Activated naive CD4-positive, alpha-beta T cell treated with anti-CD3 and anti-CD28 coated beads, Interleukin-2, amount 50 U/mL, for 24 hours (primary cell): ENCODE measurements at regions not wholly inside any gene's neighbourhood (a gene's known extent, or its start where the extent isn't known, plus 50 kb on each side); places are given as distances from the start of the nearest gene placed in this dataset.

Experiments
- H3K27ac Mint-ChIP-seq: one replicate; pipeline ENCODE4 v1.8.0; 2021; ENCODE audit warnings: mild to moderate bottlenecking, mixed read lengths
- H3K27me3 Mint-ChIP-seq: one replicate; pipeline ENCODE4 v1.8.0; 2021; ENCODE audit warnings: mixed read lengths
- H3K36me3 Mint-ChIP-seq: one replicate; pipeline ENCODE4 v1.8.0; 2021; ENCODE audit warnings: mixed read lengths
- H3K4me1 Mint-ChIP-seq: one replicate; pipeline ENCODE4 v1.8.0; 2021; ENCODE audit warnings: mixed read lengths
- H3K4me3 Mint-ChIP-seq: one replicate; pipeline ENCODE4 v1.8.0; 2021; ENCODE audit warnings: mild to moderate bottlenecking, mixed read lengths
- H3K9me3 Mint-ChIP-seq: one replicate; pipeline ENCODE4 v1.8.0; 2021; ENCODE audit warnings: mixed read lengths

DNA sequence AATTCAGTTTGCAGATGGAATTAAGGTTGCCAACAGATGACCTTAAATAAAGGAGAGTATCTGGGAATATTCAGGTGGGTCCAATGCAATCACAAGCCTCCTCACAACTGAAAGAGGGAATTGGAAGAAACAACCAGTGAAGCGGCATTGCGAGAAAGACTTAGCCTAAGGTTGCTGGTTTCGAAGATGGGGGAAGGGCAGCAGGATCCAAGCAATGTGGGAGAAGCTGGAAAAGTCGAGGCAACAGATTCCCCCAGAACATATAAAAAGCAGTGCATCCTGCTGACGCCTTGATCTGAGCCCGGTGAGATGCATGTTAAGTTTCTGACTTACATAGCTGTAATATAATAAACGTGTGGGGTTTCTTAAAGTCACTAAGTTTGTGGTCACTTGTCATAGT lies 162.5 kb downstream of the NDUFA10 start:
- no peaks in the 10 kb centered on the region for H3K27me3 Mint-ChIP-seq
- H3K4me3 Mint-ChIP-seq = no peak overlapping the region

DNA sequence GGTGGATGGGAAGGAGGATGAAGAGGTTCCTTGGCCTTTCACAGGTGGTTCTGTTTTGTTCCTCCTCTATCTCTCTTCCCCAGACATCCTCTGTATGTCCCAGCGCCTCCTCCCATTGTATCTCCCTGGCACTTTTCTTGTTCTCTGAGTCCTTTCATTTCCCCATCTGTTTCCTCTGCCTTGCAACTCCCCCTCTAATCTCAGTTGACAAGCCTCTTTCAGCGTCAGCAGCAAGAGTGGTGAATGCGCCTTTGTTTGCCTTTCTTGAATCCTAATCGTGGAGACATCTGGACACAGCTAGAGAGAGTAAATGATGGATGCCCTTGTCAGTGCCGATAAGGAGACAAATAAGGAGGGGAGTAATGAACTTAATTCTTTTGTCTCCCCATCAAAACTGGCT lies 167.0 kb downstream of the NDUFA10 start:
- H3K27ac Mint-ChIP-seq = no peak overlapping the region
- no peaks in the 10 kb centered on the region for H3K9me3 Mint-ChIP-seq
- peaks cover 23% of the 10 kb centered on the region for H3K4me1 Mint-ChIP-seq
- no peak overlapping the region for H3K4me3 Mint-ChIP-seq
- peaks cover 5% of the 10 kb centered on the region for H3K27me3 Mint-ChIP-seq
- no peaks in the 10 kb centered on the region for H3K36me3 Mint-ChIP-seq

More for the DNA sequence above, 162.5 kb downstream of the NDUFA10 start:
- H3K9me3 Mint-ChIP-seq = no peaks in the 10 kb centered on the region
- no peak overlapping the region for H3K27ac Mint-ChIP-seq
- no peaks in the 10 kb centered on the region for H3K36me3 Mint-ChIP-seq
- H3K4me1 Mint-ChIP-seq = peaks cover 23% of the 10 kb centered on the region

DNA sequence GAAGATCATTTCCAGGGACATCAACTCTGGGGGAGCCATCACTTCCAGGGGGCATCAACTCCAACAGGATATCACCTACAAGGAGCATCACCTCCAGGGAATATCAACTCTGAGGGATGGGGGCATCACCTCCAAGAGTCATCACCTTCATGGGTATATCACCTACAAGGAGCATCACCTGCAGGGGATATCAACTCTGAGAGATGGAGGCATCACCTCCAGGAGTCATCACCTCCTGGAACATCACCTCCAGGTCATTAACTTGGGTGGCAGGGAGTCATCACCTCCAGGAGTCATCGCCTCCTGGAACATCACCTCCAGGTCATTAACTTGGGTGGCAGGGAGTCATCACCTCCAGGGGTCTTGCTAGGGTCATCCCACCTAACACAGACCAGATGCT lies 167.6 kb downstream of the NDUFA10 start:
- Mint-ChIP-seq H3K27ac (no peak overlapping the region), H3K36me3 (no peaks in the 10 kb centered on the region), H3K4me3 (no peak overlapping the region), H3K4me1 (peaks cover 23% of the 10 kb centered on the region), H3K27me3 (peaks cover 5% of the 10 kb centered on the region), H3K9me3 (no peaks in the 10 kb centered on the region)

DNA sequence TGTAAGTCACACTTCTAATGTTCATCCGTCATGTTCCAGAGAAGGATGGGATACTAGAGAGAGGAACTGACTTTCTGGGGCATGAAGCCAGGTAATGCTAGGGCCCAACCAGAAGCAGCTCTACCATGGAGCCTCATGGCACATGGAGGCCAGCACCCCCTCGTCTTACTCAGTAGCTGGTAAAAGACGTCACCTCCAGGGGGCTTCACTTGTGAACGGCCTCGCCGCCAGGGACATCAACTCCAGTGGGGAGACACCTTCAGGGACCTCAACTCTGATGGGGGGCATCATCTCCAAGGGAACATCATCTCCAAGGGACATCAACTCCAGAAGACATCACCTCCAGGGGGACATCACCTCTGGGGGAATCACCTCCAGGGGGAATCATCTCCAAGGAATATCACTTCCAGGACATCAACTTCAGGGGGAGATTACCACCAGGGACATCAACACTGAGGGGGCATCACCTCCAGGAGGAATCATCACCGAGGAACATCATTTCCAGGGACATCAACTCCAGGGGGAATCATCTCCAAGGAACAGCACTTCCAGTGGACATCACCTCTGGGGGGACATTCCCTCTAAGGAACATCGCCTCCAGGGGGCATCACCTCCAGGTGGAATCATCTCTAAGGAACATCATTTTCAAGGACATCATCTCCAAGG lies 168.4 kb downstream of the NDUFA10 start:
- H3K27ac Mint-ChIP-seq = no peak overlapping the region
- no peaks in the 10 kb centered on the region for H3K36me3 Mint-ChIP-seq
- no peaks in the 10 kb centered on the region for H3K9me3 Mint-ChIP-seq

DNA sequence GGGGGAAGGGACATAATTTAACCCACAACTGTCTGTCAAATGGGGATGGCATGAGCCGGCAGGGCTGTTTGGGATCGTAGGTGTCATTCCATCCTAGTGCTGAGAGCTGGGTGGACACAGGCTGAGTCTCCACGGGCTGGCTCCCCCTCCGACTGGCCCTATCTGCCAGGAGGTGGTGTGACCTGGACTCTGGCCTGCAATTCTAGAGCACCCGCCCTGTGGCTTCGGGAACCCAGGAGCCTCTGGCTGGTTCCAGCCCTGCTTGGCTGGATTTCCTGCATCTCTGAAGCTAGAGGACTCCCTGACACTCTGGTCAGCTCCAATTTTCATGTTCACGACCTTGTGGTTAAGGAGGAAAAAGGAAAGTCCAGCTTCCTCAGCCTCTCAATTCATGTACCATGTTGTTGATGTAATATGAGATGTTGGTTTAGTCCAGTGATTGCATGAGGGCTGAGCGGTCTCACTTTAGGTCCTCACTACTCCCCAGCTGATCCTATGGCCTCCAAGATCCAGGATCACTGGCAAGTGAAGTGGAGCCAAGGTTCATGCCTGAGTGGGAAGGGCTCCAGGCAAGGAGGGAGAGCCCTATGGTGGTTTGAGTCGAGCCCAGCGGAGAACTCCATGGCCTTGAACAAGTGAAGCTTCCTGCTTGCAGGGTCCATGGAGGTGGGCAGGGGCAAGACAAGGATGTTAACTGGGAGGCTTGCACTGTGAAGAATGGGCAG lies 169.1 kb downstream of the NDUFA10 start:
- Mint-ChIP-seq H3K27ac (no peak overlapping the region), H3K9me3 (peaks cover 6% of the 10 kb centered on the region), H3K4me1 (peaks cover 7% of the 10 kb centered on the region), H3K27me3 (peaks cover 9% of the 10 kb centered on the region), H3K36me3 (peaks cover 2% of the 10 kb centered on the region), H3K4me3 (no peak overlapping the region)

More for the DNA sequence above, 168.4 kb downstream of the NDUFA10 start:
- H3K4me3 Mint-ChIP-seq = no peak overlapping the region
- H3K4me1 Mint-ChIP-seq = peaks cover 14% of the 10 kb centered on the region
- peaks cover 5% of the 10 kb centered on the region for H3K27me3 Mint-ChIP-seq

DNA sequence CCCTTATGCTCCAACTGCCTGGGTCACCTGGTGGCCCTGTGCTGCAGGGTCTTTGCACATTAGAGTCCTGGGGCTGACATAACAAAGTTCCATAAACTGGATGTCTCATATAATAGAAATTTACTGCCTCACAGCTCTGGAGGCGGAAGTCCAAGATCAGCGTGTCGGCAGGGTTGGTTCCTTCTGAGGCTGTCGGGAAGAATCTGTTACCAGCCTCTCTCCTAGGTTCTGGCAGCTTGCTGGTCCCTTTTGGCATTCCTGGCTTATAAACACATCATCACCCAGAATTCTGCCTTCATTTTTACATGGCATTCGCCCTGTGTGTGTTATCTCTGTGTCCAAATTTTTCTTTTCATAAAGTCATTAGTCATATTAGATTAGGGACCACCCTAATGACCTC lies 170.5 kb downstream of the NDUFA10 start:
- H3K4me1 Mint-ChIP-seq = no peaks in the 10 kb centered on the region

DNA sequence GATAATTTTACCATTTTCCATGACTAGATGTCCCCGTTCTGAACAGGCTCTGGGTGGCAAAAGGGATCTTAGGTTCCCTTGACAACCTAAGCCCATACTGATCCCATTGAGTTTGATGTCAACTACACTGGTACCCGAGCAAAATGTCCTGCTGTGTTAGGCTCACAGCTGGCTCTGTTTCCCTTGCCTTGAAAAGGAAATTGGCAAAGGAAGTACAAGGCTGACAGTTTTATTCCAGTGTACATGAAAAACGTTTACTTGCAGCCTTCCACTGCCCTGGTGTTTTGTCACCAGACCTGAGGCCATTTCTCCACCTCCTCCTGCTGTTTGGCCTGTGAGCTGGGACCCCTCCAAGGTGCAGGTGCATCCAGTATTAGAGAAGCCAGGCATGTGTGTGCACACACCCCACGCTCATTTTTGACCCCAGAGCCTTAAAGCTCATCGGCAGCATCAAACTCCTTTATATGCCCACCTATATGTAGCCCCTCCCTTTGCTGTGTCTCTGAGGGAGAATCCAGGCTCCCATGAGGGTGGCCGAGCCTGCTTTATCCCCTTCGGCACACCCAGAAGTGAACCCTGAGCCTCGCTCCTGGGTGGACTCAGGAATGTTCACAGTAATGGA lies 171.3 kb downstream of the NDUFA10 start:
- Mint-ChIP-seq H3K4me1 (no peaks in the 10 kb centered on the region), H3K27me3 (peaks cover 10% of the 10 kb centered on the region), H3K27ac (no peak overlapping the region), H3K9me3 (peaks cover 10% of the 10 kb centered on the region), H3K4me3 (no peak overlapping the region), H3K36me3 (peaks cover 5% of the 10 kb centered on the region)

More for the DNA sequence above, 170.5 kb downstream of the NDUFA10 start:
- peaks cover 9% of the 10 kb centered on the region for H3K27me3 Mint-ChIP-seq
- H3K9me3 Mint-ChIP-seq = peaks cover 10% of the 10 kb centered on the region
- no peak overlapping the region for H3K27ac Mint-ChIP-seq
- H3K36me3 Mint-ChIP-seq = peaks cover 3% of the 10 kb centered on the region
- H3K4me3 Mint-ChIP-seq = no peak overlapping the region

DNA sequence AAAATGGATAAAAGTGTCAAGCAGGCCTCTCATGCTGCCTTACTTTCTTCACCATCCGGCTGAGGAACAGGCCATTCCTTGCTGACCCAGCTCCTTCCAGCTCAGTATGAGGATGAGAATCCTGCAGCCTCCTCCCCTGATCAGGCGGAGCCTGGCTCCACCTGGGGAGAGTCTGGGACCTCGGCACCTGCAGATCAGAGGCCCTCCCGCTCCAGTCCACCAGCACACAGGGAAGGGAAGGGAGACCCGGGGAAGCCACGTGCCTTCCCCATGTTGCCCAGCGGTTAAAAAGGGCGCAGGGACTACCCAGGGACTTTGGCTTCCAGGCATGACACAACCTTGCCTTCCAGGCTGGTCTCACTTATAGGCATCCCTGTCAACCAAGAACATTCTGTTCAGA lies 172.0 kb downstream of the NDUFA10 start:
- Mint-ChIP-seq H3K27ac (no peak overlapping the region), H3K4me3 (no peak overlapping the region), H3K27me3 (peaks cover 10% of the 10 kb centered on the region), H3K36me3 (peaks cover 5% of the 10 kb centered on the region), H3K9me3 (peaks cover 10% of the 10 kb centered on the region), H3K4me1 (no peaks in the 10 kb centered on the region)

DNA sequence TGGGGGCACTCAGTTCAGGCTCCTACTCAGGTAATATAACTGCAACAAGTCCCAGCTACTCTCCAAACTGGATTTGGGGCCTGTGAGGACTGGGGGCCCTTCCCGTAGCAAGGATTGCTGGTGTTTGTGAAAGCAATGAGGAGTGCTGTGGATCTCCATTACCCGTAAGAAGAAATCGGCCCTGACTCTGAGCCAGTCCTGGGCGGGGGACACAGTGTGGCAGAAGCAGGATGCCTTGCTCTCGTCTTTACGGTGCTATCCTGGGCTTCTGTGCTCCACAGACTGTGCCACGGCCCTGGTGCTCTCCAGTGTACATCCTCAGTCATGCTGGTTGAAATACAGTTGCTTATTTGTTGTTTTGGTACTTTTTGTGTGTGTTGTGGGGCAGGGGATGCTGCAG lies 172.9 kb downstream of the NDUFA10 start:
- H3K27ac Mint-ChIP-seq = no peak overlapping the region
- no peaks in the 10 kb centered on the region for H3K4me1 Mint-ChIP-seq
- H3K4me3 Mint-ChIP-seq = no peak overlapping the region
- peaks cover 11% of the 10 kb centered on the region for H3K27me3 Mint-ChIP-seq
- H3K36me3 Mint-ChIP-seq = peaks cover 5% of the 10 kb centered on the region
- H3K9me3 Mint-ChIP-seq = peaks cover 10% of the 10 kb centered on the region

DNA sequence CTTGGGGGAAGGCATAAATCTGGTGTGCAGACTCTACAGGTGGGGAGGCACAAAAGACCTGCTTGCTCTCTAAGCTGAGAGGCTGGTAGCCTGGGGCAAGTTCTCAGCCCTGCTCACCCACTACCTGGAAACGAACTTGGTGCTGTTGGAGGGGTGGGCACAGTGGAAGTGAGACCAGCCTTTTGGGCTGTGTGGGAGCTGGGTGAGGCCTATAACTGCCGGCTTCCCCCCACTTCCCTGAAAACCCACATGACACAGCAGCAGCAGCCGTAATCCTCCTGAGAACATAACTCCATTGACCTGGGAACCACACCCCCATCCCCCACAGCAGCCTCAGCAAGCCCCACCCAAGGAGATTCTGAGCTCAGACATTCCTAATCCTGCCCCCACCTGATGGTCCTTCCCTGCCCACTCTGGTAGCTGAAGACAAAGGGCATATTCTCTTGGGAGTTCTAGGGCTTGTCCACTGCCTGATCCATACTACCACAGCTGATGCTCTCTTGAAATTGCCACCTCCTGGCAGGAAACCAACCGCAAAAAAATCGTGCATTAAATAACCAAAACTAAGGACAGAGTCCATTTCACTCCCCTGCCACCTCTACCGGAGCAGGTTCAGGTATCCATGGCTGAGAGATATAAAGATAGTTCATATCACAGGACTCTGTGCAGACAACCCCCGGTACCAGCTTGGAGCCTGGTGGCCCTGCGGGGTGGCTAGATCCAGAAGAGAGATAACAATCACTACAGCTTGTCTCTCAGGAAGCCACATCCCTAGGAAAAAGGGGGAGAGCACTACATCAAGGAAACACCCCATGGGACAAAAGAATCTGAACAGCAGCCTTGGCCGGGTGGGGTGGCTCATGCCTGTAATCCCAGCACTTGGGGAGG lies 178.1 kb downstream of the NDUFA10 start:
- peaks cover 25% of the 10 kb centered on the region for H3K9me3 Mint-ChIP-seq
- peaks cover 6% of the 10 kb centered on the region for H3K36me3 Mint-ChIP-seq
- no peak overlapping the region for H3K27ac Mint-ChIP-seq
- H3K4me3 Mint-ChIP-seq = no peak overlapping the region
- H3K4me1 Mint-ChIP-seq = no peaks in the 10 kb centered on the region
- peaks cover 21% of the 10 kb centered on the region for H3K27me3 Mint-ChIP-seq

DNA sequence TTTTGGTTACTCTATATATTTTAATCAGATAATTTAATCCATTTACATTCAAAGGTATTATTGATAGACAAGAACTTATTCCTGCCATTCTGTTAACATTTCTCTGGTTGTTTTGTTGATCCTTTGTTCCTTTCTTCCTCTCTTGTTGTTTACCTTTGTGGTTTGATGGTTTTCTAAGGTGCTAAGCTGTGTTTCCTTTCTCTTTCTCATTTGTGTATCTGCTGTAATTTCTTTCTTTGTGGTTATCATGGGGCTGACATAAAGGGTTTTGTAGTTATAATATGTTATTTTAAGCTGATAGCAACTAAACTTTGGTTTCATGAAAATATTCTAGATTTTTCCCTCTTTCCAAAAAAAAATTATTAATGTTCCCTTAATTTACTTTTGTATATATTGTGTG lies 179.2 kb downstream of the NDUFA10 start:
- Mint-ChIP-seq H3K4me1 (no peaks in the 10 kb centered on the region), H3K27ac (no peak overlapping the region), H3K9me3 (peaks cover 18% of the 10 kb centered on the region), H3K4me3 (no peak overlapping the region), H3K36me3 (peaks cover 4% of the 10 kb centered on the region), H3K27me3 (peaks cover 17% of the 10 kb centered on the region)

DNA sequence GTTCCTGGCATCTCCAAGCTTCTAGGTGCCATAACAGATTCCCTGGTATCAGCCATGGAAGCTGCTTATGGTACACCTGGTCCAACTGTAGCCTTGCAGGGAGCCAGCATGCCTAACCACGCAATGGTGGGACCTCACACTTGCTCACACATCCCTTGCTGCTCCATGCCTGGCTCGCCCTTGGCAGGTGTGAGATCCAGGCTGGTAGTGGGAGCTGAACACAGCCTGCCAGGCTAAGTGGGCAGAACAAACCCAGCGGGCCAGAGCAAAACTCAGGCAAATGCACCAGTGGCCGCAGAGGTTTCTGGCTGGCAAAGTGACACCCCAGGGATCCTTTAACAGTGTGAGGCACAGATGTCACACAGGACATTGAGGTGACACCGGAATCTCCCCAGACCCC lies 185.8 kb downstream of the NDUFA10 start:
- Mint-ChIP-seq H3K36me3 (no peaks in the 10 kb centered on the region), H3K27me3 (peaks cover 9% of the 10 kb centered on the region), H3K4me1 (no peaks in the 10 kb centered on the region), H3K9me3 (no peaks in the 10 kb centered on the region), H3K27ac (no peak overlapping the region), H3K4me3 (no peak overlapping the region)

DNA sequence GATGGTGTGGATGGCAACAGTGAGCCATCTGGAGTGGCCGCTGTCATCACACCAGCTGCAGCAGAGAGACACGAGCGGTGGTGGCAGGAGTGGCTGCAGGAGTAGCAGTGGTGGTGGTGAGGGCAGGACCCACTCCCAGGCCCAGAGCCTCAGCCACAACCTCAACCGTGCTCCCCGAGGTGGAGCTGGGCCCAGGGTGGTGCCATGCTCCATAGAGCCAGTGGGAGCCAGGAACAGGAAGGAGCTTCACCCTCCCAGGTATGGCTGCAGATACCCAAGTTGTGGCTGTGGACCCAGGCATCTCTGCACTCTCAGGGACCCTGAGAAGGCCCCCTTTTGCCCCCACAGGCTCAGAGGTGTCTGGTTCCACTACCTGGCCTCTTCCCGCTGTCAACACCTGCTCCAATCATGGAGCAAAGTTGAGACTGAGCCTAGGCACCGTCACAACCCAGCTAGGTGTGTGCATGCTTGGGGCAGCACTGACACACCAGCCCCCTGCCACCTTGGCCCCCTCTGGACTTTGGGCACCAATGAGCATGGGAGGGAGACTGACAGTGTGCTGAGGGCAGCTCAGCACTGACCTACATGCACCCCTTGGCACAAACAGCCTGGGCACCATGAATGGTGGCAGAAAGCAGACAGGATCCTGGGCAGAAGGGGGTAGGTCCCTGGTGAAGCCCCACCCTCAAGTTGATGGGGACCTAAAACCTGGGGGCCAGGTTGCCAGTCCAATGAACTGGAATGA lies 188.9 kb downstream of the NDUFA10 start:
- Mint-ChIP-seq H3K9me3 (no peaks in the 10 kb centered on the region), H3K27me3 (peaks cover 4% of the 10 kb centered on the region), H3K4me1 (no peaks in the 10 kb centered on the region), H3K36me3 (no peaks in the 10 kb centered on the region), H3K4me3 (no peak overlapping the region), H3K27ac (no peak overlapping the region)

DNA sequence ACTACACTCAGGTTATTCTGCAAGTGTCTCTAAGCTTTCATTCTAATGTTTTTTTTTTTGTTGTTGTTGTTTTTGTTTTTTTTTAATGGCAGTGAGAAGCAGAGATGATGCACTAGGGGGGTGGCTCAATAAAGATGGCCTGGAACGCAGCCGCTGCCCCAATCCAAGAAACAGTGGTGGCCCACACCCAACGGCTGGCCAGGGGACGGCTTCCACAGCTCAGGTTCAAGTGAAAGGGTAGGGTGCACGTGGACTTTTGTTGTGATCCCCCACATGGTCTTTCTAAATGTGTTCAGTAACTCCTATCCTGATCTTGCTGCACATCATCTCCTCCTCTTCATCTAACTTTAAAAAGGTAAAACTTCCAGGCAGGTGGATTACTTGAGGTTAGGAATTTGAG lies 190.1 kb downstream of the NDUFA10 start:
- no peak overlapping the region for H3K4me3 Mint-ChIP-seq
- no peaks in the 10 kb centered on the region for H3K4me1 Mint-ChIP-seq
- no peaks in the 10 kb centered on the region for H3K9me3 Mint-ChIP-seq
- H3K36me3 Mint-ChIP-seq = no peaks in the 10 kb centered on the region
- H3K27ac Mint-ChIP-seq = no peak overlapping the region
- H3K27me3 Mint-ChIP-seq = peaks cover 1% of the 10 kb centered on the region

DNA sequence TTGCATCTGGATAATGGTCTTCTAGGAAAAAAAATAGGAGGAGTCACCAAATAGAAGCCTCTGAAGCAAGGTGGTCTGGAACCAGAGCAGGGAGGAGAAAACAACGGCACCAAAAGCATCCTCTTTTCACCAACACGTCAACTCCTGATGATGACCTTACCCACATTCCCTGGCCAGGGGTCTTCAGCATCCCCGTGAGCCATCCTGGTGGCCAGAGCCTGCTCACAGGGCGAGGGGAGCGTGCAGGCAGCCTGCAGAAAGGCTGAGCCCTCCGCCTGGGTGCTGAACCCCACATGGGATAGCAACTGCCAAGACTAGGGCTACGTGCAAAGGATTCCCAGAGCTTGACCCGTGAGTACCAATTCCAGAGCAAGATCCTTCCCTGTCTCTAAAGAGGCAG lies 191.0 kb downstream of the NDUFA10 start:
- Mint-ChIP-seq H3K4me1 (no peaks in the 10 kb centered on the region), H3K9me3 (no peaks in the 10 kb centered on the region), H3K4me3 (no peak overlapping the region), H3K27ac (no peak overlapping the region), H3K36me3 (no peaks in the 10 kb centered on the region), H3K27me3 (peaks cover 1% of the 10 kb centered on the region)
